ENCODE measurements at regions not wholly inside any gene's neighbourhood (a gene's known extent, or its start where the extent isn't known, plus 50 kb on each side); places are given as distances from the start of the nearest gene placed in this dataset.

GRCh38 chr1:57976216-57976615, 552.4 kb upstream of the DAB1 start:
- TF ChIP-seq CTCF (IDR thresholded peaks at IDR 0.05; ENCODE audit: borderline replicate concordance, extremely low read depth, low read length, poor library complexity, severe bottlenecking) (no peak), EZH2 (IDR thresholded peaks at IDR 0.05; ENCODE audit: borderline replicate concordance, low read depth, low read length, severe bottlenecking) (no peak)

Measured in DND-41 (cell line).